GM18507 (cell line): ENCODE measurements at regions not wholly inside any gene's neighbourhood (a gene's known extent, or its start where the extent isn't known, plus 50 kb on each side); places are given as distances from the start of the nearest gene placed in this dataset.

Experiments
- DNase-seq: peaks from one replicate; pipeline ENCODE4 v3.0.0; 2011; ENCODE audit warnings: low read depth; ENCODE audit not compliant: insufficient read length; ENCODE audit errors: extremely low spot score
- FAIRE-seq: peaks from 2 replicates; lab custom pipeline; 2011; peaks lifted over from hg19 to GRCh38; lab: Jason Lieb, UNC

DNA sequence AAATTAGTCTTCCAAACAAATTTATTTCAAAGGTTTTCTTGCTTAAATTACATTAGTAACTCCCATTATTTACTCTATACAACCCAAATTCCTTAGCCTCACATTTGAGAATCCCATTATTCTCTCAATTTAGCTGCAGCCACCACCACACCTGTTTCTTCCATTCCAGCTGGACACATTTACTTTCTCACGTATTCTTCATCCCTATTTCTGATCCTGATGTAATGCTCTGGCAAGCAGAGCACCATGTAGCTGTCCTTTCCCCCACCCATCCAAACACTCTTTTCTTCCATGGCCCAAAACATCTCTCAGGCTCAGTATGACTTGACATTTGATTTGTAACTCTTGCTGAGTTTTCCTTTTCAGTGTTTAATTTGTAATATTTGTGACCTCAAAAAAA lies 240.2 kb upstream of the CLEC14A start:
- no peak for DNase-seq
- no peak for FAIRE-seq

DNA sequence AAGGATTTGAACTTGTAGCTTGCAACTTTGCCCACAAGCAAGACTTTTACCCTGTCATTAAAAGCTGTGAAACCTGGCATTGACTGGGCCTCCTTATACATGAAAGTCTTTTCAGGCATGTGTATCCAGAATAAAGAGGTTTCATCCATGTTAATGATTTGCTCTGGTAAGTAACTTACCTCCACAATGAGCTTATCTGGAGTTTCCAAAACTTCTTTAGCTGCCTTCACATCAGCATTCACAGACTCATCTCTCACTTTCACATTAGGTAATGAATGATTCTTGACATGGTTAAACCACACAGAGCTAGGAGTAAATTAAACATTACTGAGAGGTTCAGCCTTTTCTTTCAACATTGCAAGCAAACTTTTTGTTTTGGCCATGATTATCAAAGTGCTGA lies 234.4 kb upstream of the CLEC14A start:
- DNase-seq: no peak
- FAIRE-seq: no peak

DNA sequence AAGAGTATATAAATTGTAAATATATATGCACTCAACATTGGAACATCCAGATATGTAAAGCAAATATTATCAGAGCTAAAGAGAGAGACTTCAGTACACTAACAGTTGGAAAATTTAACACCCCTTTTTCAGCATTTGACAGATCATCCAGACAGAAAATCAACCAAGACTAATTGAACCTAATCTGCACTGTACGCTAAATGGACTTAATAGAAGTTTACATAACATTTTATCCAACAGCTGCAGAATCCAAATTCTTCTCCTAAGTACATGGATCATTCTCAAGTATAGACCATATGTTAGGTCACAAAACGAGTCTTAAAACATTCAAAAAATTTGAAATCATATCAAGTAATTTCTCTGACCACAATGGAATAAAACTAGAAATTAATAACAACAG lies 229.1 kb upstream of the CLEC14A start:
- no peak for FAIRE-seq
- no peak for DNase-seq

DNA sequence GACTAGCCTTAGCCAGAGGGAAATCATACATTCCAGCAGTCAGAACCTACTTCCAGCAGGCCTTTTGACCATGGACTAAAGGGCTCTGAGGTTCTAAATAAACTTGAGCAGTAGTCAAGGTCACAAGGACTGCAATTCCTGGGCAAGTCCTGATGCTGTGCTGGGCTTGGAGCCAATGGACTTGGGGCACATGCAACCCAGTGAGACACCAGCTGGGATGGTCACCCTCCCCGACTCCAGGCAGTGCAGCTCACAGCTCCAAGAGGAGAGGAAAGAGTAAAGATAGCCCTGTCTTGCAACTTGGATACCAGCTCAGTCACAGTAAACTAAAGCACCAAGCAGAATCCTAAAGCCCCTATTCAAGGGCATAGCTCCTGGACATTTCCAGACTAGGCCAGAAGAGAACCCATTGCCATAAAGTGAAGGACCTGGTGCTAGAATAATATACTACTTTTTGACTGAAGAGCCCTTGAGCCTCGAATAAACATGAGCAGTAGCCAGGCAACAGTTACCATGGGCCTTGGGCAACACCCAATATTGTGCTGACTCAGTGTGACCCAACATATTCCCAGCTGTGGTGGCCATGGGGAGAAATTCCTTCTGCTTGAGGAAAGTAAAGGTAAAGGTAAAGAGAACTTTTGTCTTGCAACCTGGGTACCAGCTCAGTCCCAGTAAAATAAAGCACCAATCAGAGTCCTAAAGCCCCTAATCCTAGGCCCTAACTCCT lies 226.2 kb upstream of the CLEC14A start:
- no peak for FAIRE-seq
- DNase-seq: no peak

DNA sequence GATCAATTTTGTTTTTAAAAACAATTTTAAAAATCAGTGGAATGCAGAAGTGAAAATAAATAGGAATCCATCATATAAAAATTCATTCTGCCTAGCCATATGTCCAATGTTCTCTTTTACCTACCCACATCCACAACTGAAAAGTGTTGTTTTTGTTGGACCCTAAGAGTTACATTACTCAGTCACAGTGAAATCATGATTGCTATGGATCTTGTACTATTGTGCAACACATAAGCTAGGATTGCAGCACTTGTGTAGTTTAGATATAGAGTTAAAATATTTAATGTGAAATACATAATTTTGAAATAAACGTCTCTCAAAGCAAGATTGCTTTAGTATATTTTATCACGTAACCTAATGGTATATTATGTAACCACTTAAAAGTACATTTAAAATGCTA lies 213.3 kb upstream of the CLEC14A start:
- FAIRE-seq (no peak), DNase-seq (no peak)

DNA sequence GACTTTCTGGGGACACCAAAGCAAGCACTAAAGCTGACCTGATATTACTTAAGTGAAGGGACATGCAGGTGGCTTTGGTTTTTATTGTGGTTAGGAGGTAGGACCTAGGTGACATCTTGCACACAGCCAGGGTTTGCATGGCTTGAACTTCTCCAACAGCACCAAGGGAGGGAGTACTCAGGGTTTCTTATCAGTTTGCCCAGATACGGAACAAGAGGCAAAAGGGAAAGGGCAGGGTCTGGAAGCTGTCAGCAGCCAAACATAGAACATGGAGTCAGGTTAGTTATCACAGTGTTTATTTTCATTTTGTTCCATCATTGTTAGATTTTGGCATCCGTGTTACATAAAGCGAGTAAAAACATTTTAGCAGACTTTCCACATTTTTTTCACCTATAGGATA lies 186.3 kb upstream of the CLEC14A start:
- DNase-seq: no peak
- FAIRE-seq: no peak

DNA sequence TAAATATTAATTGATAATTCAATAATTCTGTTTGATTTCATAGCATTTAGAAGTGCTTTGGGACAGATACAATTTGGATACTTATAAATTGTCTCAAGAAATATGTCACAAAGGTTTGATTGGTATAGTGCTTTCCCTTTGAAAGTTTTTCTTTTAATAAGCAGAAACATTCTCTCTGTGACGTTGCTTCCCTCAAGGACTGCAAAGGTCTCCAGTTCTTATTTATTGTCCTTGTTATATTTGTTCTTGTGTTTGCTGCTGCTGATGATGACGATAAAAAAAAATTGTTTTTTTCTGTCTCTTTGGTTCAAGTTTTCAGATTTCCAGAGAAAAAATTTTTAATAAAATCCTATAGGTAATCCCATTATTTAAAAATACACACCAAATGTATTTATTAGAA lies 176.3 kb upstream of the CLEC14A start:
- DNase-seq (no peak), FAIRE-seq (no peak)

DNA sequence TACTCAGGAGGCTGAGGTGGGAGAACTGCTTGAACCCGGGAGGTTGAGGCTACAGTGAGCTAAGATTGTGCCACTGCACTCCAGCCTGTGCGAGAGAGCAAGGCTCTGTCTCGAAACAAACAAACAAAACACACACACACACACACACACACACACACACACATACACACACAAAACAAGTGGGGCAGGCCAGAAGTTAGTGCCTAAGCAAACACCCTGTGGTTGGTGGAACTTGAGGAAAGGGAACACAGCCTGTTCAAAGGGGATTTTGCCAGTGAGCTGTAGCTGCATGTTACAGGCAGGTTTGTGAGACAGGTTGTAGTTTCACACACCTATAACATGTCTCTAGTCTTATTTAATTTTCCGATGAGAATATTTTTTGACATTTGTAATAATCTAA lies 175.3 kb upstream of the CLEC14A start:
- DNase-seq: no peak
- FAIRE-seq: no peak

DNA sequence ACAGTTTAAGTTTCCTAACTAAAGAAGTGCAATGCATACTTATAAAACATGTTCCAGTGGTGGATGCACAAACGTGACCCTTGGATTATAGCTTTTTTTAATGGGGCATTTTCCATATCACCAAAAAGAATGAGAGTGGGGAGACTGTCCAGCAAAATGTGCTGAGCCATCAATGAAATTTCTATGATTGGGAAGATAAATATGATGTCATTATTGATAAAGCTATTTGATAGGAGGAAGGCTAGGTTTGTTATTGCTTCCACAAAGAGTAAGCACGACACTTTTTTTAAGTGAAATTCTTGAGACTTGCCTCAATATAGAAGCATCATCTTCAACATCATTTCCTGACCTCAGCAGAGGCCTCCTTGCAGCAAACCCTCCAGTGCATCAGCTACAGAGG lies 174.6 kb upstream of the CLEC14A start:
- FAIRE-seq (no peak), DNase-seq (no peak)

DNA sequence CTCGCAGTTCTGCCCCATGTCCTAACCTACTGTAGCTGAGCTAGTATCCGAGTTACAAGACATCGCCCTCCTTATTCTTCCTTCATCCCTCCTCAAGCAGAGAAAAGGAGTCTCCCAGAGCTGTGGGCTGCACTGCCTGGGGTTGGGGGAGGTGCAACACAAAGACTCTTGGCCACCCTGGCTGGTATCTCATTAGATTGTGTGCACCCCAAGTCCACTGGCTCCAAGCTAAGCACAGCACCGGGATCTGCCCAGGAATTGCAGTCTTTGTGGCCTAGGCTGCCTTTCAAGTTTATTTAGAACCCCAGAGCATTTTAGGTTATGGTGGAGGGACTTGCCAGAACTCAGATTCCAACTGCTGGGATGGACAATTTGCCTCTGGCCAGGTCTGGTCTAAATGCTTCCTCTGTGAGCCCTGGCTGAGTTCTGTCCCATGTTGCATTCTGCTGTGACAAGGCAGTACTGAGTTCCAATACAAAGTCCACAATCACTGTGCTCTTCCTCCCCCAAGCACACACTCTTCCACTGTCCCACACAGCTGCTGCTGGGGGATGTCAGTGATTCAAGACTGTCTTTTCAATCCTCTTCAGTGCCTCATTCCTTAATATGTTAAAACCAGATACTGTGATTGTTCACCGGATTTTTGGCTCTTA lies 169.6 kb upstream of the CLEC14A start:
- FAIRE-seq: no peak

DNA sequence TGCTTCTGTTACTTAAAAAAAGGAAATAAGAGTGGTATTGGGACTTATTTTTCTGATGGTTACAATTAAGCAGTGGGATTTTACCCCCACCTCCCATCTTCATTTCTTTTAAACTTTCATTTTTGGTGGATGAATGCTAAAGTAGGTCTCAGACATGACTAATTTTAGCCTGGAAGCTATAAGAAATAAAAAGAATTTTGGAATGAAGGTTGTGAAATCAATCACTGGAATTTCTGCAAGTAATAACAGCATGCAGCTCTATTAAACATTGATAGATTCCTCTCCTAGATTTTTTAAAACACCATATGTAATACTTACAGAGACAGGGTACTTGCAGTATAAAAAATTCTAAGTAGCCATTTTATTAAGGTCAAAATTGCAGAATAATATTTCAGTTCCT lies 164.2 kb upstream of the CLEC14A start:
- no peak for FAIRE-seq
- DNase-seq: no peak

More for the DNA sequence above, 169.6 kb upstream of the CLEC14A start:
- DNase-seq: no peak

DNA sequence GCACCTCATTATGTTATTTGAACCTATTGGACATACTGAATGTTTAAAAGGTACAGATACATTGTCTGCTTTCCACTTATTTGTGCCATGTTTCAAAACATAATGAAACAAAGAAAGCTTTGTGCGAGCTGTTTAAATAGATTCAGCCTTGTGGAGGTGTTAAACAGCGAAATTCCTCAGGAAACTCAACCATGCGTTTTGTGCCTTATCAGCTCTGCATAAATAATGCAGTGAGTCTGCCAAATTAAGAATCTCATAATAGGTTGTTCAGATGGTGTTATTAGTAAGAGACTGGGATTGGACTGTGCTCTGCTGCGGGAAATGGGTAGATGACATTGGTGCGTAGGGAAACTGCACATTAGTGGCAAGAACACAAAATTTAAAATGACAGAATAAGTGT lies 163.7 kb upstream of the CLEC14A start:
- DNase-seq (no peak), FAIRE-seq (no peak)

DNA sequence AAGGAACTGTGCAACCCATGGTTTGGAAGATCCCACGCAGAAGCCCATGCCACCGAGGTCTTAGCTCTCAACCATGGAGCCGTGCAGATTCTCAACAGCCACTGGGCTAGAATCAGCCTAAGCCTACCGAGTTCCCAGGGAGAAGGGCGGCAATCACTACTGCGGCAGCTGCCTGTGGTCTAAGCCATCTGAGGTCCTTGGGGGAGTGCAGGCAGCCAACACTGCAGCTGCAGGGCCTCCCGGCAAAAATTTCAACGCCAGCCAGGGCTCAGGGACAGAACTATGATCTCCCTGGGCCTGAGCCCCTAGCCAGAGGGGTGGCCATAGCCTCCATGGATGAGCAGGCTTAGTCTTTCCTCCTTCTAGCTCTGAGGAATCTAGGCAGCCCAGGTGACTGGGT lies 156.8 kb upstream of the CLEC14A start:
- FAIRE-seq: no peak
- DNase-seq: no peak

DNA sequence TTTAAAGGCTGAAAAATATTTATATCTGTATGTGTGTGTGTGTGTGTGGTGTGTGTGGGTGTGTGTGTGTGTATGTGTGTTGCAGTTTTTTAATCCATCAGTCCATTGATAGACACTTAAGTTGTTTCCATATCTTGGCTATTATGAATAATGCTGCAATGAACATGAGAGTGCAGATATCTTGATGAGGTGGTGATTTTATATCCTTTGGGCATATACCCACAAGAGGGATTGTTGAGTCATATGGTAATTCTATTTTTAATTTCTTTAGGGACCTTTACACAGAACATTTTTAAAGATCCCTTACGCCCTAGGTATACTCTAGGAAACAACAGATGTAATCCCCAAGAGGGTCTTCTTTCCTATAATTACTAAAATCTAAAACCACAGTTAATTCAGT lies 154.5 kb upstream of the CLEC14A start:
- no peak for DNase-seq
- FAIRE-seq: no peak

DNA sequence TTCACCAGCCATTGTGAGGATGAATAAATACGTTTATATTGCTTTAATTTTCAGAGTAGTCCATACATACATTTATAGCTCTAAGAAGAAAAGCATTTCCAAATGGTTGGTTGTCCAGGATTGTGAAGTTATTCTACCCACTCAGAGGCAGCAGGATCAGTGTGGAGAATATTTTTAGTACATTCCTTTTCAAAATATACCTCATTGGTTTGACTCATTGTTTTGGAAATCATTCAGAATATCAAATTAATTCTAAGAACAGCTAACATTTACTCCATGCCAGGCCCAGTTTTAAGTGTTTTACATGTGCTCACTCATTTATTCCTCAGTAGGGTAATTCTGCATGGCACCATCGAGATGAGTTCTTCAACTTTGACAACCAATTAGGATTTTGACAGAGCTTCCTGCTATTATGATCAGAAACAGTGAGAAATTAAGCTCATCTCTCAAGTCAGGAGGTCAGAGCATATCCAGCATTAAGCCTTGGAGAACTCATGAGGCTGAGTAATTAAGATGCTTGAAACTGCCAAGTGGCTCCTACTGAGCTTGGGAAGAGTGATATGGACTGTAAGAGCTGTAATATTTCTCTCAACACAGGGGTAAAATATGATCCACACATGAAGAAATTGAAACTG lies 153.3 kb upstream of the CLEC14A start:
- FAIRE-seq: no peak
- DNase-seq: no peak

DNA sequence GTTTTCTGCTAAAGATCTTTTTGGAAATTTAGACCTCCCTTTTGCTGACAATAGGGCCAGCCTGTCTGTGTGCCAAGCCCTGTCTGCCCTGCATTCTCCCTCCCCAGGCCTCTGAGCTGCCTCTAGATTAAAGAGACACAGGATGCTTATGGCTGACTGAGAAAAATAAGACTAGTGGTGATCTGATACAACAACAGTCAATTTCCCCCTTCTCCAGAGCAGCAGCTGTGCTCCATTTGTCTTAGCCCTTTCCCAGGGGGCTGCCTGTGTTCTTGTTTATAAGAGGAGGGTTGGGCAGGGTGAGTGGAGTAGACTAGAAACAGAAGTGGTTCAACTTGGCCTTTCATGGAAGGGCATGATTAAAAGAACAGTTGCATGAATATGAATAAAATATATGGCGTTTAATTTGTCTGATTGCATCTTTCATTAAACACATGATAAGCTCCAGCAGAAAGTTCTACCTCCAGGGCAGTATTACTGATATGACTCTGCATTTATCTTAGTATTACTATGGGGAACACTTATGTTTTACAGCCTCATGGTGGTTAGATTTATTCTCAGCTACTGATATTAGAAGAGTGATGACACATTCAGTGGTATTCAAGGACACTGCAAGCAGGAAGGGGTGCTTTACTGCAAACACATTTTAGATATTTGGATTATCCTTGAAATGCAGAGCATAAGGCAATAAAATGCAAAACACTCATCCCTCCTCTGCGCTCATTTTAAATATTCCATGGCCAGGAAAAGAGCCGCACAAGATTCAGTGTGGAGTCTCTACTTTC lies 150.2 kb upstream of the CLEC14A start:
- FAIRE-seq (no peak), DNase-seq (no peak)

DNA sequence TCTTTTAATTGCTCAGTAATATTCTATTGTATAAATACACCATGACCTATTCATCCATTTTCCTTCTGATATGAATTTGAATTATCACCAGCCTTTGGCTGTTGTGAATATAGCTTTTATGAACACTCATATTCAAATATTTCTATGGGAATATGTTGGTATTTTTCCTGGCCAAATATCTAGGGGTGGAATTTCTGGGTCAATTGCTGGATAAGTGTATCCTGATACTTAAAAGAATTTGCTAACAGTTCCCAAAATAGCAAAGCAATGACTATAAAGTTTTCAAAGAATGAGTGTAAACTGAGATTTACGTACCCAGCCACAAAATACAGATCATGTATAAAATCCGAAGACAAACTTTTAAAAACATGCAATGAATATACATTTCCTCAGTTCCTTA lies 148.7 kb upstream of the CLEC14A start:
- FAIRE-seq (no peak), DNase-seq (no peak)

DNA sequence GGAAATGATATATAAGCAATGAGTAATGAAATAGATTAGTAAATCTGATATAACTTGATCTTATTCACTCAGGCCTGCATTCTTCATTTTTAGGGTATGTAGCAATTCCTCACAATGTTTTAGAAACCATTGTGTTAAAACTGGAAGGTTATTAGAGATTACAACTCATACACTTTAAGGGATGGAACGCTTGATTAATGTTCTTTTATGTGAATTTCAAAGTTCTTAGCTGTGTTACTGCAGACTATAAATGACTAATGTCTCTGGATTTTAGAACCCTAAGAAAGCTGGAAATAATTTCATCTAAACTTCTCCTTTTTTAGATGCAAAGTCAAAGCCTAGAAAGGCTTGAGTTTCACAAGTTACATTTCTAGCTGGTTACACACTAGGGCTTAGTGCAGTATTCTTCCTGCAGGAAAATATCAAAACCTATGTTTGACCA lies 148.2 kb upstream of the CLEC14A start:
- no peak for DNase-seq
- FAIRE-seq: no peak

DNA sequence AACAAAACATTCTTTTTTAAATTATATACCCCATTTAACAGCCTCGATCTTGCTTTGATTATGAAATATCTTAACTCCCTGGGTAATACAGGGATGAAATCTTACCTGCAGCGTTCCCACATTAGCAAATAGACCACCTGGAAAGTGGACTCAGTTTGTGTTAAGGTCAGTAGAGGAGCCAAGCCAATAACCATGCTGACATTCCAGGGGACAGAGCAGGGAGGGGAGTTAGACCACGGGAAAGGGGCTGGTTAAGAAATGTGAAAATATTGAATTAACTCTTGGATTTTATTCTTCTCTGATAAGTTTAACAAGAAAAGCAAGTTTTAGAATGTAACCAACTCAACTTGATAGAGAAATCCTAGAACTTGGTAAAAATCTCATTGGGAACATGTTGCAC lies 144.9 kb upstream of the CLEC14A start:
- DNase-seq (no peak), FAIRE-seq (no peak)

DNA sequence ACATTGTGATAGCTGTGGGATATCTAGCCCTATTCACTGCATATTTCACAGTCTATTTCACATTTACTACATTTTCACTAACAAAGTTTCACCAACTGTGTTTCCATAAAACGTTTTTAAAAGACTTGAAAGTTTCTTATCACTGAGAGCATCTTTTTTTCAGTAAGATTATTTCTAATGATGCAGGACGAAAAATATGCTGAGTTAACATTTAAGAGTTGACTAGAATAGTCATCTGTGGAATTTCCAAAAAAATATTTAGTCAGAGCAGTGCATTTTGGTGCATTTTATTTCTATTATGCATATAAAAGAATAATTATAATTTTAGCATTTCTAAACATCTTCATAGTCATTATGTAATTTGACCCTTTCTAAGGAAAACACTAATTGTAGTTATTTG lies 143.8 kb upstream of the CLEC14A start:
- no peak for FAIRE-seq
- DNase-seq: no peak
